ENCODE measurements at regions not wholly inside any gene's neighbourhood (a gene's known extent, or its start where the extent isn't known, plus 50 kb on each side); places are given as distances from the start of the nearest gene placed in this dataset.

DNA sequence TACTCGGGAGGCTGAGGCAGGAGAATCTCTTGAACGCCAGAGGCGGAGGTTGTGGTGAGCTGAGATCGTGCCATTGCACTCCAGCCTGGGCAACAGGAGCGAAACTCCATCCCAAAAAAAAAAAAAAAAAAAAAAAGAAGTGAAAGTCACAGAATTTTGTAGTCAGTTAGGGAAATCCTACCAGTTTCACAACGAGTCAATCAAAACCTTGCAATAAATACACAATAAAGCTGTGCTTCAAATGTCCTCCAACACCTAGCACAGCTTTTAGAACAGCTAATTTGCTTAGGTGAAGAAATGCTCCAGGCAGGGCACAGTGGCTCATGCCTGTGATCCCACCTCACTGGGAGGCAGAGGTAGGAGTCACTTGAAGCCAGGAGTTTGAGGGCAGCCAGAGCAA is 112.8 kb upstream of the ATF7IP start:
- no peak for DNase-seq (ENCODE audit: low read depth)
- TF ChIP-seq, protein P1, sequence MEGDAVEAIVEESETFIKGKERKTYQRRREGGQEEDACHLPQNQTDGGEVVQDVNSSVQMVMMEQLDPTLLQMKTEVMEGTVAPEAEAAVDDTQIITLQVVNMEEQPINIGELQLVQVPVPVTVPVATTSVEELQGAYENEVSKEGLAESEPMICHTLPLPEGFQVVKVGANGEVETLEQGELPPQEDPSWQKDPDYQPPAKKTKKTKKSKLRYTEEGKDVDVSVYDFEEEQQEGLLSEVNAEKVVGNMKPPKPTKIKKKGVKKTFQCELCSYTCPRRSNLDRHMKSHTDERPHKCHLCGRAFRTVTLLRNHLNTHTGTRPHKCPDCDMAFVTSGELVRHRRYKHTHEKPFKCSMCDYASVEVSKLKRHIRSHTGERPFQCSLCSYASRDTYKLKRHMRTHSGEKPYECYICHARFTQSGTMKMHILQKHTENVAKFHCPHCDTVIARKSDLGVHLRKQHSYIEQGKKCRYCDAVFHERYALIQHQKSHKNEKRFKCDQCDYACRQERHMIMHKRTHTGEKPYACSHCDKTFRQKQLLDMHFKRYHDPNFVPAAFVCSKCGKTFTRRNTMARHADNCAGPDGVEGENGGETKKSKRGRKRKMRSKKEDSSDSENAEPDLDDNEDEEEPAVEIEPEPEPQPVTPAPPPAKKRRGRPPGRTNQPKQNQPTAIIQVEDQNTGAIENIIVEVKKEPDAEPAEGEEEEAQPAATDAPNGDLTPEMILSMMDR (conservative IDR thresholded peaks at IDR 0.05; ENCODE audit: low read depth, low read length) = no peak
- H3K4me3 ChIP-seq (ENCODE audit: low read depth, low read length) = no peak overlapping the region

DNA sequence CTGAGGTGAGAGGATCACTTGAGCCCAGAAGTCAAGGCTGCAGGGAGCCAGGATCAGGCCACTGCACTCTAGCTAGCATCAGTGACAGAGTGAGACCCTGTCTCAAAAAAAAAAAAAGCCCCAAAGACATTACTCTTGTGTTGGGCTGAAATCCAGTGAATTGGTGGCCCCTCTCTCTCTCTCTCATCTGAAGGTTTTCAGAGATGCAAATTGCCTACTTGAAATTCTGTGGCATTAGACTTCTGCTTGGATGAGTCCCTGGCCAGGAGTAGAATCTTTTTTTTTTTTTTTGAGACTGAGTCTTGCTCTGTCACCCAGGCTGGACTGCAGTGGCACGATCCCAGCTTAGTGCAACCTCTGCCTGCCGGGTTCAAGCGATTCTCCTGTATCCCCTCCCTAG is 112.0 kb upstream of the ATF7IP start:
- TF ChIP-seq, protein P1 (conservative IDR thresholded peaks at IDR 0.05; ENCODE audit: low read depth, low read length) = no peak
- no peak overlapping the region for H3K4me3 ChIP-seq (ENCODE audit: low read depth, low read length)
- no peak for DNase-seq (ENCODE audit: low read depth)

DNA sequence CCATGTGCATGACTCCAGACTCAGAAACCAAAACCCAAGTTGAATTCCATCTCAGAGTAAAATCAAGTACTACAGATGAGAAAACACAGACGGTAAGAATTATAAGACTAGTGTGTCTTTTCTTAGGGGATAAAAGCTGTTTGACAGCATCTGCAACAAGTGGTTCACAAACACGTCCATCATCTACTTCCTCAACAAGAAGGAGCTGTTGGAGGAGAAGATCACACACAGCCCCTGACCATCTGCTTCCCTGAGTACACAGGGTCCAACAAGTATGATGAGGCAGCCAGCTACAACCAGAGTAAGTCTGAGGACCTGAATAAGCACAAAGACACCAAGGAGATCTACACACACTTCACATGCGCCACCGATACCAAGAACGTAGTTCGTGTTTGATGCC is 110.7 kb upstream of the ATF7IP start:
- TF ChIP-seq, protein P1 (conservative IDR thresholded peaks at IDR 0.05; ENCODE audit: low read depth, low read length) = no peak
- no peak overlapping the region for H3K4me3 ChIP-seq (ENCODE audit: low read depth, low read length)
- DNase-seq (ENCODE audit: low read depth) = no peak

DNA sequence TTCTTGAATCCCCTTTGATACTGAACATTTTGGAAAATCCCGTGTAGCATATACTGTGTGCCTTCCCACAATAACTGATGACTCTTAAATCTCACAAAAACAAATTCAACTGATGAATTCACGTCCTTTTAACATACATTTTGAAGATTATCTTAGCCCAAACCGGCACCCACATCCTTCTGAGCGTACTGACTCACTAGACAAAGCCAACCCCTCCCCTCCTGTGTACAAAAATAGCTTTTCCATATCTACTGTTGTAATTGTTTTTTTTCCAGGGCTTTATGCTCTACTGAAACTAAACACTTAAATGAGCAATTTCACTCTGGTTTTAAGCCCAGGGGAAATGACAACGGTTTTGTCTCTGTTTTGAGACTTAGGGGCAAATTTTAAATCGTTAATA is 109.4 kb upstream of the ATF7IP start:
- TF ChIP-seq, protein P1 (conservative IDR thresholded peaks at IDR 0.05; ENCODE audit: low read depth, low read length) = no peak
- DNase-seq (ENCODE audit: low read depth) = peak; percentile 55
- H3K4me3 ChIP-seq (ENCODE audit: low read depth, low read length) = no peak overlapping the region

DNA sequence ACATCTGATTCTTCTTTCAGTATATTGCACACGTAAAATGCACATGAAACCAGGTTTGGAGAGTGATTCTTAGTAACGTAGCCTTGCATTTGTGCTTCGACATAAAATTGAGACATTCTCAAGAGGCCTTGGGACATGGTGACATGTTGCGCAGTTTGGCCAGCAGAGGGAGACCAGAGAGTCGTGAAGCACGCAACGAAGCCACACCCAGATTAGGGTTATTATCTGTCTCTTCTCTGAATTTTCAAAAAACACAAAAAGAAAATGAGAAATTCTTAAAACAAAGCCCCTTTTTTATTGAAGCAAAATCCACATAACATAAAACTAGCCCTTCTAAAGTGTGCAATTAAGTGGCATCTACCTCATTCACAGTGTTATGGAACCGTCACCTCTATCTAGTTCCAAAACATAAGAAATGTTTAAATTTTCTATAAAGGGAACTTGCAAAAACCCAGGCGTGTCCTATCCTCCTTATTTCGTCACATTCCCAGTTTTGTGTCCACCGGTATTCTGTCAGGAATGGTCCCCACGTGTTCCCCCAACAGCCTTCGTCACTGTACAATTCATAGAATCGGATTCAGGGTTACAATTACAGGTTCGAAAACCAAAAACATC is 108.8 kb upstream of the ATF7IP start:
- peak; percentile 94 for DNase-seq (ENCODE audit: low read depth)
- H3K4me3 ChIP-seq (ENCODE audit: low read depth, low read length) = no peak overlapping the region
- TF ChIP-seq, protein P1 (conservative IDR thresholded peaks at IDR 0.05; ENCODE audit: low read depth, low read length) = peak; percentile 88

DNA sequence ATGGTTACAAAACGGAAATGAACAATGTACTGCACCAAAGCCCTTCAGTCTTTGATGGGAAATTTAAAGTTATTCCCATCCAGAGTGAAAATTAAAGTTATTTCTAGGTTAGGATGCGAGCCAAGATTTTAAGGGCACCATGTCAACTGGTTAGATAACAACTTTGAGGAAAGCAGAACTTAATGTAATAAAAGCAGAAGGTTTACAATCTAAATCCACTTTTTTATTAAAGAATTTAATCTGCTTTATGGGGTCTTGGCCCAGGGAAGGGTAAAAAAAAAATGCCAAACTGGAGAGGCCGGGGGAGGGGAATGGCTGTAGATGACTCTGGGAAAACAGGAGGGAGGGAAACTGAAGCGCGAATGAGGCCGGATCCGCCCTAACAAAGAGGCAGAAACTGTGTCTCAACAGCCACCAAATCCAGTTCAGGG is 108.2 kb upstream of the ATF7IP start:
- no peak overlapping the region for H3K4me3 ChIP-seq (ENCODE audit: low read depth, low read length)
- no peak for DNase-seq (ENCODE audit: low read depth)
- TF ChIP-seq, protein P1 (conservative IDR thresholded peaks at IDR 0.05; ENCODE audit: low read depth, low read length) = no peak
